Activated T-cell treated with anti-CD3 and anti-CD28 coated beads, Interleukin-2, amount 50 U/mL, for 72 hours (primary cell): ENCODE measurements at regions not wholly inside any gene's neighbourhood (a gene's known extent, or its start where the extent isn't known, plus 50 kb on each side); places are given as distances from the start of the nearest gene placed in this dataset.

Experiments used
- ATAC-seq, 2 donors: fragments of 150-1000 bp; cut with Tn5 transposase; replicated peaks in 1 of 2; 2 replicates each; pipeline ENCODE4 v1.10.0; 2021; ENCODE audit warnings: moderate library complexity in 2 of 2, mild to moderate bottlenecking in 1 of 2
- DNase-seq, 2 donors: peaks; one replicate each; pipeline ENCODE4 v3.0.0; 2021 to 2022; ENCODE audit warnings: mixed read lengths in 1 of 2
- H3K27ac Mint-ChIP-seq: one replicate; pipeline ENCODE4 v1.8.0; 2022; ENCODE audit warnings: mild to moderate bottlenecking, moderate library complexity, mixed read lengths
- H3K27me3 Mint-ChIP-seq: one replicate; pipeline ENCODE4 v1.8.0; 2022; ENCODE audit warnings: low read depth, mixed read lengths
- H3K36me3 Mint-ChIP-seq, 2 donors: one replicate each; pipeline ENCODE4 v1.8.0; 2022; ENCODE audit warnings: mixed read lengths in 2 of 2, mild to moderate bottlenecking in 1 of 2; ENCODE audit not compliant: insufficient read depth in 2 of 2
- H3K4me1 Mint-ChIP-seq: one replicate; pipeline ENCODE4 v1.8.0; 2022; ENCODE audit warnings: low read depth, mixed read lengths
- H3K4me3 Mint-ChIP-seq, 2 donors: one replicate each; pipeline ENCODE4 v1.8.0; 2022; ENCODE audit warnings: mild to moderate bottlenecking in 2 of 2, mixed read lengths in 2 of 2, moderate library complexity in 2 of 2
- H3K9me3 Mint-ChIP-seq, 2 donors: one replicate each; pipeline ENCODE4 v1.8.0; 2022; ENCODE audit warnings: mixed read lengths in 2 of 2

GRCh38 chr14:38143659-38144505, 63.8 kb upstream of the SSTR1 start:
- H3K4me3 Mint-ChIP-seq: no peak overlapping the region
- H3K4me1 Mint-ChIP-seq: no peaks in the 10 kb centered on the region
- H3K9me3 Mint-ChIP-seq: no peaks in the 10 kb centered on the region
- no peak overlapping the region for H3K27ac Mint-ChIP-seq
- ATAC-seq (no peak), DNase-seq (no peak)
- no peaks in the 10 kb centered on the region for H3K27me3 Mint-ChIP-seq
- H3K36me3 Mint-ChIP-seq: no peaks in the 10 kb centered on the region

GRCh38 chr14:38145142-38145541, 62.6 kb upstream of the SSTR1 start:
- H3K27ac Mint-ChIP-seq: no peak overlapping the region
- H3K4me3 Mint-ChIP-seq: no peak overlapping the region
- H3K4me1 Mint-ChIP-seq: no peaks in the 10 kb centered on the region
- no peaks in the 10 kb centered on the region for H3K27me3 Mint-ChIP-seq
- no peak for ATAC-seq
- H3K36me3 Mint-ChIP-seq: no peaks in the 10 kb centered on the region
- no peak for DNase-seq
- no peaks in the 10 kb centered on the region for H3K9me3 Mint-ChIP-seq

GRCh38 chr14:38150075-38150474, 57.6 kb upstream of the SSTR1 start:
- Mint-ChIP-seq H3K27me3 (no peaks in the 10 kb centered on the region), H3K27ac (no peak overlapping the region), H3K9me3 (no peaks in the 10 kb centered on the region), H3K4me1 (no peaks in the 10 kb centered on the region), H3K36me3 (no peaks in the 10 kb centered on the region), H3K4me3 (no peak overlapping the region)
- DNase-seq (no peak), ATAC-seq (no peak)
